T-cell (primary cell): ENCODE measurements at regions not wholly inside any gene's neighbourhood (a gene's known extent, or its start where the extent isn't known, plus 50 kb on each side); places are given as distances from the start of the nearest gene placed in this dataset.

Experiments
- ATAC-seq, 4 experiments: fragments of 200-7000 bp in 3 of 4; fragments of 150-1000 bp in 1 of 4; cut with Tn5 transposase; replicated peaks in 1 of 4; 1 replicate in 3 of 4; 2 replicates in 1 of 4; pipeline ENCODE4 v1.10.0; 2021; ENCODE audit warnings: moderate library complexity in 3 of 4, mild to moderate bottlenecking in 2 of 4, moderate number of reproducible peaks in 1 of 4
- CTCF ChIA-PET, 2 donors: fragments of 300-600 bp; sonication (Branson Sonifier 250); formaldehyde crosslinking; loops; one replicate each; lab custom pipeline; 2022; ENCODE audit warnings: antibody characterized with exemption in 2 of 2; lab: Charles Lee
- POLR2A ChIA-PET, 2 donors: fragments of 300-600 bp; sonication (Branson Sonifier 250); formaldehyde crosslinking; loops; one replicate each; lab custom pipeline; 2022; ENCODE audit warnings: antibody characterized with exemption in 2 of 2; lab: Charles Lee
- DNase-seq, 35 experiments: peaks; one replicate each; pipeline versions ENCODE4 v3.0.0 to v3.0.0-alpha.2; 2013 to 2023
- H3K27ac ChIP-seq: one replicate; pipeline ENCODE4 v1.5.1; 2013; ENCODE audit warnings: low read length
- H3K27me3 ChIP-seq, 2 experiments: replicated peaks in 1 of 2; 1 replicate in 1 of 2; 2 replicates in 1 of 2; pipeline versions ENCODE4 v1.6.1 to v1.7.0; 2013; ENCODE audit warnings: low read length in 1 of 2, mixed read lengths in 1 of 2; ENCODE audit not compliant: control insufficient read depth in 2 of 2, insufficient read depth in 2 of 2; ENCODE audit errors: extremely low read depth in 1 of 2
- H3K36me3 ChIP-seq, 2 donors: 1 replicate in 1 of 2; 2 replicates in 1 of 2; pipeline versions ENCODE4 v1.6.1 to v1.7.0; 2013; ENCODE audit warnings: low read length in 1 of 2; ENCODE audit not compliant: control insufficient read depth in 2 of 2, insufficient read depth in 1 of 2; ENCODE audit errors: extremely low read depth in 1 of 2
- H3K4me1 ChIP-seq, 2 experiments: 1 replicate in 1 of 2; 2 replicates in 1 of 2; pipeline versions ENCODE4 v1.6.1 to v1.7.0; 2013; ENCODE audit warnings: low read length in 2 of 2, mixed read lengths in 1 of 2; ENCODE audit not compliant: insufficient read depth in 2 of 2, control insufficient read depth in 1 of 2; ENCODE audit errors: extremely low read depth in 1 of 2
- H3K4me3 ChIP-seq, 2 donors: 1 replicate in 1 of 2; 2 replicates in 1 of 2; pipeline versions ENCODE4 v1.5.1 to v1.7.0; 2013; ENCODE audit warnings: mild to moderate bottlenecking in 2 of 2, low read length in 1 of 2, moderate library complexity in 1 of 2; ENCODE audit not compliant: control insufficient read depth in 1 of 2; ENCODE audit errors: extremely low read depth in 1 of 2
- H3K9me3 ChIP-seq: 2 replicates; pipeline ENCODE4 v1.7.0; 2013
- H3K27ac Mint-ChIP-seq, 2 donors: one replicate each; pipeline ENCODE4 v1.8.0; 2020 to 2021; ENCODE audit warnings: mild to moderate bottlenecking in 2 of 2, mixed read lengths in 2 of 2
- H3K27me3 Mint-ChIP-seq, 2 donors: one replicate each; pipeline ENCODE4 v1.8.0; 2021 to 2022; ENCODE audit warnings: mixed read lengths in 2 of 2
- H3K36me3 Mint-ChIP-seq: one replicate; pipeline ENCODE4 v1.8.0; 2021; ENCODE audit warnings: mixed read lengths
- H3K4me1 Mint-ChIP-seq, 3 donors: one replicate each; pipeline ENCODE4 v1.8.0; 2020 to 2022; ENCODE audit warnings: mixed read lengths in 3 of 3, mild to moderate bottlenecking in 1 of 3
- H3K4me3 Mint-ChIP-seq, 3 donors: one replicate each; pipeline ENCODE4 v1.8.0; 2020 to 2022; ENCODE audit warnings: mild to moderate bottlenecking in 3 of 3, mixed read lengths in 3 of 3, moderate library complexity in 3 of 3
- H3K9me3 Mint-ChIP-seq, 3 donors: one replicate each; pipeline ENCODE4 v1.8.0; 2020 to 2022; ENCODE audit warnings: mixed read lengths in 3 of 3
- WGBS: methylation state at CpG from one replicate; pipeline ENCODE4 v1.1.5; 2013; ENCODE audit warnings: missing lambda C conversion rate; ENCODE audit not compliant: insufficient coverage; 5-methylcytosine and 5-hydroxymethylcytosine counted together

DNA sequence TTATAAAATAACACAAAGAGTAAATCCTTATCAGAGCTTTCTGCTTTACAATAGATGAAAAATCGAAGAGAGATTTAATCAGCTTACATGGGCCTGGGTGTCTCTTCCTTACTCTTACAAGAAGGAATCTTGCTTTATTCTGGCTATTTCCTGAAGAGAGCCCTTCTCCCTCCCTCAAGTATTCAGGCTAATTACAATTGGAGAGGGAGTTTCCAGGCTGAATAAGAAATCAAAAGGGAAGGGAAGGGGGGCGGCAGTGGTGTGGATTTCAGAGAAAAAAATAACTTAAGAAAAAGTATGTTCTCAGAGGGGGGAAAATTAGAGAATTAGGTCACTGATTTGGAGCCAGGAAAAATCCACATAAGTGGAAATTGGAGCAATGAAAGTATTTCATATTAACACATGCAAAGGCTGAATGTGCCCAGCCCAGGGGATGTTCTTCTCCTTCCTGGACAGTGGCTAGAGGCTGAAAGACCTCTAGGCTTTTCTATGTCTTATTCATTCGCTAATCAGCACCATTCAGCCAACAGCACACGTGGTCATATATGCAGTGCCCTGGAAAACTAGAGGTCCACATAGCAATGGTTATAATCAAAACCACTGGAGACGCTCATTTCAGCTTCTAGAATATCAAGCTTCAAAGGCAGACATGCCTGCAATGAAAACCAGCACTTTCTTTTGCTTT, 158.9 kb upstream of the BTG1 start:
- peaks cover 0 to 5% (median 5%) of the 10 kb centered on the region in 3 donors for H3K9me3 Mint-ChIP-seq
- H3K27ac Mint-ChIP-seq = no peak overlapping the region
- Histone ChIP-seq H3K36me3 (no peaks in the 10 kb centered on the region), H3K4me1 (peaks cover 3% of the 10 kb centered on the region in 2 experiments), H3K27ac (no peak overlapping the region), H3K4me3 (no peak overlapping the region), H3K27me3 (no peaks in the 10 kb centered on the region), H3K9me3 (no peaks in the 10 kb centered on the region)
- ATAC-seq (no peak), DNase-seq (no peak)
- H3K4me3 Mint-ChIP-seq = no peak overlapping the region
- ChIA-PET POLR2A (interaction anchor here in 1 of 2 donors (1.2 kb wide), 1 partner anchor 158 kb away, joined by 5 read pairs; the partner anchor contains the start of gene BTG1), CTCF (no interaction called here)
- peaks cover 10 to 18% (median 11%) of the 10 kb centered on the region in 3 donors for H3K4me1 Mint-ChIP-seq
- no peaks in the 10 kb centered on the region for H3K36me3 Mint-ChIP-seq
- WGBS = 94% methylated on average over 3 of the region's 5 CpGs
- H3K27me3 Mint-ChIP-seq = no peaks in the 10 kb centered on the region

GRCh38 chr12:92302041-92302829, 156.6 kb upstream of the BTG1 start:
- no peak overlapping the region for H3K4me3 ChIP-seq
- POLR2A ChIA-PET = no interaction called here
- Mint-ChIP-seq H3K27me3 (no peaks in the 10 kb centered on the region), H3K9me3 (peaks cover 0 to 5% (median 5%) of the 10 kb centered on the region in 3 donors), H3K4me3 (no peak overlapping the region), H3K27ac (no peak overlapping the region), H3K4me1 (peaks cover 9 to 13% (median 9%) of the 10 kb centered on the region in 3 donors), H3K36me3 (no peaks in the 10 kb centered on the region)
- CTCF ChIA-PET = no interaction called here
- no peaks in the 10 kb centered on the region for H3K27me3 ChIP-seq
- H3K9me3 ChIP-seq = no peaks in the 10 kb centered on the region
- H3K27ac ChIP-seq = no peak overlapping the region
- H3K36me3 ChIP-seq = no peaks in the 10 kb centered on the region
- H3K4me1 ChIP-seq = peaks cover 14 to 20% of the 10 kb centered on the region in 2 experiments
- ATAC-seq = no peak
- 100% methylated on average over 1 of the region's 4 CpGs for WGBS
- DNase-seq = no peak

- POLR2A ChIA-PET = no interaction called here
- Histone ChIP-seq H3K4me3 (no peak overlapping the region), H3K4me1 (peaks cover 14 to 25% of the 10 kb centered on the region in 2 experiments), H3K36me3 (no peaks in the 10 kb centered on the region), H3K9me3 (no peaks in the 10 kb centered on the region), H3K27ac (no peak overlapping the region), H3K27me3 (no peaks in the 10 kb centered on the region)
- Mint-ChIP-seq H3K4me3 (no peak overlapping the region), H3K9me3 (no peaks in the 10 kb centered on the region), H3K27ac (no peak overlapping the region), H3K4me1 (peaks cover 9 to 13% (median 10%) of the 10 kb centered on the region in 3 donors), H3K36me3 (no peaks in the 10 kb centered on the region), H3K27me3 (no peaks in the 10 kb centered on the region)
- DNase-seq (no peak), ATAC-seq (no peak)
- no CpG with 5 or more reads among the region's 1 CpG for WGBS
- CTCF ChIA-PET = no interaction called here
Observed at GRCh38 chr12:92301356-92301755, 155.7 kb upstream of the BTG1 start.

- ATAC-seq (no peak), DNase-seq (no peak)
- H3K36me3 ChIP-seq = no peaks in the 10 kb centered on the region
- H3K9me3 ChIP-seq = no peaks in the 10 kb centered on the region
- no peaks in the 10 kb centered on the region for H3K27me3 ChIP-seq
- ChIA-PET POLR2A (no interaction called here), CTCF (no interaction called here)
- H3K4me3 Mint-ChIP-seq = no peak overlapping the region
- H3K4me1 Mint-ChIP-seq = peaks cover 13 to 15% (median 14%) of the 10 kb centered on the region in 3 donors
- no peak overlapping the region for H3K4me3 ChIP-seq
- peaks cover 14 to 25% of the 10 kb centered on the region in 2 experiments for H3K4me1 ChIP-seq
- no CpG with 5 or more reads among the region's 2 CpGs for WGBS
- no peak overlapping the region for H3K27ac Mint-ChIP-seq
- H3K36me3 Mint-ChIP-seq = no peaks in the 10 kb centered on the region
- H3K27me3 Mint-ChIP-seq = no peaks in the 10 kb centered on the region
- H3K27ac ChIP-seq = no peak overlapping the region
- no peaks in the 10 kb centered on the region for H3K9me3 Mint-ChIP-seq
Observed at GRCh38 chr12:92300777-92301176, 155.1 kb upstream of the BTG1 start.

- Mint-ChIP-seq H3K9me3 (no peaks in the 10 kb centered on the region), H3K4me3 (no peak overlapping the region), H3K4me1 (peaks cover 13 to 25% (median 25%) of the 10 kb centered on the region in 3 donors), H3K36me3 (no peaks in the 10 kb centered on the region), H3K27me3 (no peaks in the 10 kb centered on the region), H3K27ac (no peak overlapping the region)
- H3K27ac ChIP-seq = no peak overlapping the region
- ATAC-seq (no peak), DNase-seq (no peak)
- ChIA-PET CTCF (no interaction called here), POLR2A (interaction anchor here (0.6 to 1.1 kb wide), 2 partner anchors 12 to 153 kb away, joined by 4 to 10 read pairs; no protein-coding TSS in a partner anchor)
- no peak overlapping the region for H3K4me3 ChIP-seq
- no peaks in the 10 kb centered on the region for H3K9me3 ChIP-seq
- H3K4me1 ChIP-seq = peaks cover 17 to 25% of the 10 kb centered on the region in 2 experiments
- 75% methylated on average over 3 of the region's 3 CpGs for WGBS
- no peaks in the 10 kb centered on the region for H3K27me3 ChIP-seq
- no peaks in the 10 kb centered on the region for H3K36me3 ChIP-seq
Observed at GRCh38 chr12:92299744-92300143, 154.1 kb upstream of the BTG1 start.

DNA sequence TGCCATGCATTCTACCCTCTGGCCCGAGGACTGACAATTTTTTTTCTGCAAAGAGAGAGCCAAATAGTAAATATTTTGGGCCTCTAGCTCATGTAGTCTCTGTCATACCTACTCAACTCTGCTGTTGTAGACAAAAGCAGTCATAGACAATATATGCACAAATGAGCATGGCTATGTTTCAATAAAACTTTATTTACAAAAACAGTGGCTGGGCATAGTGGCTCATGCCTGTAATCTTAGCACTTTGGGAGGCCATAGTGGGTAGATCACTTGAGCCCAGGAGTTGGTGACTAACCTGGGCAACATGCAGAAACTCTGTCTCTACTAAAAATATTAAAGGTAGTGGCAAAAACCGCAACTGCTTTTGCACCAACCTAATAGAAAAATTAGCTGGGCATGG, 153.7 kb upstream of the BTG1 start:
- ATAC-seq (no peak), DNase-seq (no peak)
- no peaks in the 10 kb centered on the region for H3K36me3 ChIP-seq
- H3K4me1 Mint-ChIP-seq = peaks cover 9 to 25% (median 23%) of the 10 kb centered on the region in 3 donors
- no peaks in the 10 kb centered on the region for H3K27me3 Mint-ChIP-seq
- H3K9me3 Mint-ChIP-seq = no peaks in the 10 kb centered on the region
- H3K36me3 Mint-ChIP-seq = no peaks in the 10 kb centered on the region
- ChIA-PET CTCF (interaction anchor here in 1 of 2 donors (0.6 kb wide), 1 partner anchor 62 kb away, joined by 4 read pairs; no protein-coding TSS in a partner anchor), POLR2A (interaction anchor here in 1 of 2 donors (1.1 kb wide), 1 partner anchor 13 kb away, joined by 4 read pairs; no protein-coding TSS in a partner anchor)
- H3K9me3 ChIP-seq = no peaks in the 10 kb centered on the region
- no peak overlapping the region for H3K4me3 ChIP-seq
- no peak overlapping the region for H3K27ac Mint-ChIP-seq
- no peaks in the 10 kb centered on the region for H3K27me3 ChIP-seq
- H3K27ac ChIP-seq = no peak overlapping the region
- peaks cover 17 to 25% of the 10 kb centered on the region in 2 experiments for H3K4me1 ChIP-seq
- no peak overlapping the region for H3K4me3 Mint-ChIP-seq
- WGBS = 100% methylated on average over 1 of the region's 2 CpGs
